HG03039 (cell line): ENCODE measurements at regions not wholly inside any gene's neighbourhood (a gene's known extent, or its start where the extent isn't known, plus 50 kb on each side); places are given as distances from the start of the nearest gene placed in this dataset.
"Not testable (repeated sequence)": the region's sequence is repeated elsewhere in the genome, so short reads cannot be mapped to it uniquely, and the experiment has no call there.

Source experiments
- ATAC-seq: cut with Tn5 transposase; IDR thresholded peaks from one replicate; pipeline ENCODE4 v1.9.1; 2021; ENCODE audit warnings: mild to moderate bottlenecking, moderate library complexity; ENCODE audit not compliant: unreplicated experiment

GRCh38 chr6:137313928-137314855, 95.0 kb upstream of the IFNGR1 start:
- no peak for ATAC-seq

- ATAC-seq = no peak
Observed at GRCh38 chr6:137313211-137313610, 94.0 kb upstream of the IFNGR1 start.

- ATAC-seq = no peak
Observed at GRCh38 chr6:137311940-137312339, 92.8 kb upstream of the IFNGR1 start.

GRCh38 chr6:137309078-137309762, 90.0 kb upstream of the IFNGR1 start:
- ATAC-seq = no peak

DNA sequence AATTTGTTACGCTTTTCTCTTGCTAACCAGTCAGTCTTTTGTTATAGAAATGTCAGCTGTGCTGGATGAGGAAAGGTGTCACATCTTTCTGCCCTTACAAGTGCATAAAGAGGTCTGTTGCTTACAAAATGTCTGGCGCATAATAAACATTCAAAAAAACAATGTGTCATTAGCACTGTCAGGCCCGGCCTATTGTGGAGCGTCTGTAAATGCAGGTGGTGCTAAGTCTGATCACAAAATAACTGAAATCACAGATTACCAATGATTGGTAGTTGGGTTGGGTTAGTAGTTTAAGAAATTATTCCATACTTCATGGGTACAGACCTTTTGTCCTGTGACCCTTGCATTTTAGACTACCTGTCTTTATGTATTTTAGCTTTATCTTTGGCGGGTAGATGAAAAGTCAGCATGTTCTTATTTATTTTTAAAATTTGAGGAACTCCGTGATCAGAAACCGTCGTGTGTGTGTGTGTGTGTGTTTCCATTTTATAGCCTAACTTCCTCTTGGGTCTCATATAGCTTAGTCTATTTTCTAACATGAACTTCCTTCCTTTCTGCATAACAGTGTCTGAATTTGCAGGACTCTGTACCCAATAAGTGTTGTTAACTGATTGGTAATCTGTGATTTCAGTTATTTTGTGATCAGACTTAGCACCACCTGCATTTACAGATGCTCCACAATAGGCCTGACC, 88.1 kb upstream of the IFNGR1 start:
- no peak for ATAC-seq

DNA sequence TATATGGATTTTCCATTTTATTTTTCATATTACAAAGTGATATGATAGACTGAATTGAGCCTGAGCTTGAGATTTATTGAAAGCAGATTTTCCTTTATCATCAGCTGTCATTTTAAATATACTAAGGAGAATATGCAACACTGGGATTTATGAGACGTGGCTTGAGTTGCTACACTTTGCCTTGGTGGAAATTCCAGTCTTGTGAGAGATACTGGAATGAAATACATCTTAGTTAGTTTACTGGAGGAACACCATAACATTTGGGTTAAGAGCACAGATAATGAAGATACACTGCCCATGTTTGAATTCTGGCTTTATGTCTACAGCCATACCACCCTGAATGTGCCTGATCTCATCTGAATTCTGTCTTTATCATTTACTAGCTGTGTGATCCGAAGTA, 86.5 kb upstream of the IFNGR1 start:
- ATAC-seq = no peak

GRCh38 chr6:137304020-137304780, 85.0 kb upstream of the IFNGR1 start:
- ATAC-seq = no peak

- ATAC-seq = no peak
Observed at GRCh38 chr6:137303441-137303840, 84.3 kb upstream of the IFNGR1 start.

GRCh38 chr6:137299681-137300080, 80.5 kb upstream of the IFNGR1 start:
- ATAC-seq = no peak

- ATAC-seq = no peak
Observed at GRCh38 chr6:137297887-137298286, 78.7 kb upstream of the IFNGR1 start.

DNA sequence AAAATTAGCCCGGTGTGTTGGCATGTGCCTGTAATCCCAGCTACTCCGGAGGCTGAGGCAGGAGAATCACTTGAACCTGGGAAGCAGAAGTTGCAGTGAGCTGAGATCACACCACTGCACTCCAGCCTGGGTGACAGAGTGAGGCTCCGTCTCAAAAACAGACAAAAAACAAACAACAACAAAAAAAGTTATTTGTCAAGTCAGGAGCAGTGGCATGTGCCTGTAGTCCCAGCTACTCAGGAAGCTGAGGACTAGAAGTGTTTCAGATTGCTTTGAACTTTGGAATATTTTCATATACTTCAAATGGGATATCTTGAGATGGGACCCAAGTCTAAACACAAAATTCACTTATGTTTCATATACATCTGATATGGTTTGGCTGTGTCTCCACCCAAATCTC, 73.1 kb upstream of the IFNGR1 start:
- ATAC-seq = not testable (repeated sequence)

GRCh38 chr6:137291441-137291840, 72.3 kb upstream of the IFNGR1 start:
- ATAC-seq = no peak

GRCh38 chr6:137290601-137291261, 71.5 kb upstream of the IFNGR1 start:
- no peak for ATAC-seq

DNA sequence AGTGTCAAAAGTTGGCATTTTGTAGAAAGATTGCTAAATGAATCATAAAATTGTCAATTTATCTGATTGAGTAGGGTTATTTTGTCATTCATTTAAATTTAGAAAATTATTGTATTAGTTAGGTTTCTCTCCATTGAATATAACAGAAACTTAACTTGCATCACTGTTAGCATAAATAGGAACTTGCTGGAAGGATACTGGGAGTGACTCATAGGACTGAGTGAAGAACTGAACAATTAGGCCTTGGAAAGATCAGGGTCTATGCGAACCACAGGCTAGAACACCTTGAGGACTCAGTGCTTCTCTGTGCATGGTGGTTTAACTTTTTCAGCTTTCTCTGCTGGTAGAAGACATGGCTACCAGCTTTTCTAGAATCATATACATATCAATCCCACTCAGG, 67.7 kb upstream of the IFNGR1 start:
- ATAC-seq = no peak

DNA sequence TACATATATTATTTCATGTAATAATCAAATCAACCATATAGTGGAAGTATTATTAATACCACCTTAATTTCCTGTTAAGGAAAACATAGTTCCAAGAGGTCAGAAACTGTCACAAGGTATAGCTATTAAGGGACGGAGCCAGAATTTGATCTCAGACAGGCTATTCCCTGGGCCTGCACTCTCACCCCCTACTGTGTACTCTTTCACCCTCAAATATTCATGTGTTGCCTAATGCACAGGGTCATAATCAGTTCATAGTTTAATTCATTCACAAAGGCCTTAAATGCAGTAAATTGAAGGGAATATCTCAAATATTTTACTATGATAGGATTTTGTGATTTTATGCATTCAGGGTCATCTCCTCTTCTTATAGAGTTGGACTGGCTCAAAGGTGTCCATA, 67.2 kb upstream of the IFNGR1 start:
- no peak for ATAC-seq

DNA sequence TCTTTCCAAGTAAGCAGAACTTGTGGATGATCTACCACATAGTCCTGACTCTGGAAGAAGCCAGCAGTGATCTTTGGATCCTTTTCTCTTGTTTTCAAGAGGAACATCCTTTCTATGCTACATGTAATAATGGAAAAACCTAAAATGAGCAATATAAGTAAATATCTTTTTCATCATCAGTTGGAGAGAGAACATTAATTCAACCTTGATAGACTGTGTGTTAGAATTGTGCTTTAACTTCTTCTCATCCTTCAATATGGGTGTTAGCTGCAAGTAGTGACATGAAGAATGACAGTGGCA, 65.6 kb upstream of the IFNGR1 start:
- ATAC-seq = no peak

- peak; percentile 74 for ATAC-seq
Observed at GRCh38 chr6:137283940-137284810, 65.0 kb upstream of the IFNGR1 start.

GRCh38 chr6:137283080-137283479, 63.9 kb upstream of the IFNGR1 start:
- ATAC-seq = no peak

DNA sequence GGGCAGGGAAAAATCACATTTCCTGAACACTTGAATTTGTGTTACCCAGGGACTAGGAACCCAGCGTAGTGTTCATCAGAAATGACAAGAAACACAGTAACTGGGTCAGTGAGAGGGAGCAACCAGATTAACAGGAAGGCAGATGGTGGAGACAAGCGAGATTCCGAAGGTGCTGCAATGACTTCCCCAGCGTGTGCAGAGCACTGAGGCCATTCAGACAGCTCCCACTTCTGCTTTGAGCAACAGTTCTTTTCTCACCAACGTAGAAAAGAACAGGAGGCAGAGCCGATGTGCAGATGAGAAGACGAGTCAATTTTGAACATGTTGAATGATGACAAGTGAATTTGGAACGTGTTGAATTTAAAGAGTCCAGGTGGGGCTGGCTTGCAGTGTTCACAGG, 63.1 kb upstream of the IFNGR1 start:
- ATAC-seq = no peak

DNA sequence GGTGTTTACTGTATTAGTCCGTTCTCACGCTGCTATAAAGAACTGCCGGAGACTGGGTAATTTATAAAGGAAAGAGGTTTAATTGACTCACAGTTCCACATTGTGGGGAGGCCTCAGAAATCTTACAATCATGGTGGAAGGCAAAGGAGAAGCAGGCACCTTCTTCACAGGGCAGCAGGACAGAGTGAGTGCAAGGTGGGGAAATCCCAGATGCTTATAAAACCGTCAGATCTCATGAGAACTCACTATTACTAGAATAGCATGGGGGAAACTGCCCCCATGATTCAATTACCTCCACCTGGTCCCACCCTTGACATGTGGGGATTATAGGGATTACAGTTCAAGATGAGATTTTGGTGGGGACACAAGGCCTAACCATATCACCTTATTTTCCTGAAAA, 60.1 kb upstream of the IFNGR1 start:
- not testable (repeated sequence) for ATAC-seq
